Breast epithelium (tissue), 3 donors: ENCODE measurements at regions not wholly inside any gene's neighbourhood (a gene's known extent, or its start where the extent isn't known, plus 50 kb on each side); places are given as distances from the start of the nearest gene placed in this dataset.

Experiments
- POLR2A ChIP-seq: fragments of 450-650 bp; IDR thresholded peaks from one replicate; pipeline ENCODE4 v1.6.1; 2016; ENCODE audit warnings: antibody characterized with exemption, mild to moderate bottlenecking, moderate library complexity
- TF ChIP-seq, protein P1 (sequence below), 3 donors: fragments of 450-650 bp; IDR thresholded peaks; one replicate each; pipeline ENCODE4 v1.5.1; 2016 to 2017; ENCODE audit warnings: antibody characterized with exemption in 3 of 3, mild to moderate bottlenecking in 3 of 3, moderate library complexity in 3 of 3

DNA sequence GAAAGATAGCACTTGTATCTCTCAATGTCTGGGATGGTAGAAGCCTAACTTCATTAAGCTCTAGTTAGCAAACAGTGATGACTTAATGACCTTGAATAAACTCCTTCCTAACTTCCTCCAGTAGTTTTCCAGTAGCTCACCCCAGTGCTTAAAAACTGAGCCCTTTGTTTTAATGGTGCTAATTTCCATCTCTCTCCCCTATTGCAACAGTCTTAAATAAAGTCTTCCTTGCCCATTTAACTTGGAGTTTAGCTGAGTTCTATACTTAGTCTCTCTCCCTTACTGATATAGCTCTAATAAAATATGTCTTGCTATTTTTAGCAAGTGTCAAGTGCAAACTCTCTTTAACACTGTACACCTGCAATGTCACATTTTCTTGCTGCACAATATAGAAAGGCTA is 267.0 kb downstream of the CCDC85A start:
- TF ChIP-seq, protein P1, sequence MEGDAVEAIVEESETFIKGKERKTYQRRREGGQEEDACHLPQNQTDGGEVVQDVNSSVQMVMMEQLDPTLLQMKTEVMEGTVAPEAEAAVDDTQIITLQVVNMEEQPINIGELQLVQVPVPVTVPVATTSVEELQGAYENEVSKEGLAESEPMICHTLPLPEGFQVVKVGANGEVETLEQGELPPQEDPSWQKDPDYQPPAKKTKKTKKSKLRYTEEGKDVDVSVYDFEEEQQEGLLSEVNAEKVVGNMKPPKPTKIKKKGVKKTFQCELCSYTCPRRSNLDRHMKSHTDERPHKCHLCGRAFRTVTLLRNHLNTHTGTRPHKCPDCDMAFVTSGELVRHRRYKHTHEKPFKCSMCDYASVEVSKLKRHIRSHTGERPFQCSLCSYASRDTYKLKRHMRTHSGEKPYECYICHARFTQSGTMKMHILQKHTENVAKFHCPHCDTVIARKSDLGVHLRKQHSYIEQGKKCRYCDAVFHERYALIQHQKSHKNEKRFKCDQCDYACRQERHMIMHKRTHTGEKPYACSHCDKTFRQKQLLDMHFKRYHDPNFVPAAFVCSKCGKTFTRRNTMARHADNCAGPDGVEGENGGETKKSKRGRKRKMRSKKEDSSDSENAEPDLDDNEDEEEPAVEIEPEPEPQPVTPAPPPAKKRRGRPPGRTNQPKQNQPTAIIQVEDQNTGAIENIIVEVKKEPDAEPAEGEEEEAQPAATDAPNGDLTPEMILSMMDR (IDR thresholded peaks at IDR 0.05), result no peak
- TF ChIP-seq POLR2A, result no peak
